ENCODE measurements at regions not wholly inside any gene's neighbourhood (a gene's known extent, or its start where the extent isn't known, plus 50 kb on each side); places are given as distances from the start of the nearest gene placed in this dataset.

DNA sequence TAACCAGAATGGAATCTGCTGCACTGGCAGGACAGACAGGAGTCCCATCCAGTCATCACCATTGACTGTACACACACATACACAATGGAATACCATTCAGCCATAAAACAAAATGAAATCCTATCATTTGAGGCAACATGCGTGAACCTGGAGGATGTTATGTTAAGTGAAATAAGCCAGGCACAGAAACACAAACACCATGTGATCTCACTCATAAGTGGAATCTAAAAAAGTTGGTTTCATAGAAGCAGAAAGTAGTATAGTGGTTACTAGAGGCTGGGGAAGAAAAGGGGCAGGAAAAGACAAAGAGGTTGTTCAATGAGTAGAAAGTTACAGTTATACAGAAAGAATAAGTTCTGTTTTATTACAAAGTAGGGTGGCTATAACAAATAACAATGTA lies 884.0 kb upstream of the ACO1 start:
- H3K4me3 ChIP-seq, result no peak overlapping the region
- WGBS, 2 donors, result 71 to 87% methylated on average over 1 of the region's 1 CpG
- H3K27ac ChIP-seq, result no peak overlapping the region
- no peak for DNase-seq
- no peaks in the 10 kb centered on the region for H3K27me3 ChIP-seq
- no peaks in the 10 kb centered on the region for H3K4me1 ChIP-seq
- no peaks in the 10 kb centered on the region for H3K9me3 ChIP-seq
- TF ChIP-seq POLR2A (IDR thresholded peaks at IDR 0.05) (no peak), CTCF (IDR thresholded peaks at IDR 0.05) (no peak)
- intact Hi-C loops (cut with DNase I), result no loop called here
- H3K36me3 ChIP-seq, result no peaks in the 10 kb centered on the region

- TF ChIP-seq CTCF (IDR thresholded peaks at IDR 0.05) (no peak), POLR2A (IDR thresholded peaks at IDR 0.05) (no peak)
- WGBS, 2 donors, result no CpG with 5 or more reads among the region's 6 CpGs
- intact Hi-C loops (cut with DNase I), result no loop called here
These were observed 865.4 kb upstream of the ACO1 start for GRCh38 chr9:31519011-31519410.

GRCh38 chr9:31519424-31519823 lies 865.0 kb upstream of the ACO1 start:
- peaks cover 0 to 8% (median 0%) of the 10 kb centered on the region in 3 donors for H3K9me3 ChIP-seq
- H3K27ac ChIP-seq, result no peak overlapping the region
- no peak for DNase-seq
- no peak overlapping the region for H3K4me3 ChIP-seq
- 33 to 42% methylated on average over 1 to 3 of the region's 5 CpGs for WGBS, 2 donors
- no peaks in the 10 kb centered on the region for H3K36me3 ChIP-seq
- H3K4me1 ChIP-seq, result no peaks in the 10 kb centered on the region
- TF ChIP-seq CTCF (IDR thresholded peaks at IDR 0.05) (no peak), POLR2A (IDR thresholded peaks at IDR 0.05) (no peak)
- no peaks in the 10 kb centered on the region for H3K27me3 ChIP-seq
- intact Hi-C loops (cut with DNase I), result no loop called here

More at GRCh38 chr9:31519011-31519410, 865.4 kb upstream of the ACO1 start:
- Histone ChIP-seq H3K4me3 (no peak overlapping the region), H3K27ac (no peak overlapping the region), H3K36me3 (no peaks in the 10 kb centered on the region), H3K9me3 (peaks cover 0 to 4% (median 0%) of the 10 kb centered on the region in 3 donors), H3K4me1 (no peaks in the 10 kb centered on the region), H3K27me3 (no peaks in the 10 kb centered on the region)
- DNase-seq, result no peak

GRCh38 chr9:31519826-31520225 lies 864.6 kb upstream of the ACO1 start:
- no peak for TF ChIP-seq CTCF (IDR thresholded peaks at IDR 0.05)
- TF ChIP-seq POLR2A (IDR thresholded peaks at IDR 0.05), result no peak
- intact Hi-C loops (cut with DNase I), result no loop called here
- Histone ChIP-seq H3K27me3 (no peaks in the 10 kb centered on the region), H3K36me3 (no peaks in the 10 kb centered on the region), H3K4me1 (no peaks in the 10 kb centered on the region), H3K27ac (no peak overlapping the region), H3K9me3 (peaks cover 0 to 8% (median 0%) of the 10 kb centered on the region in 3 donors), H3K4me3 (no peak overlapping the region)
- no peak for DNase-seq
- WGBS, 2 donors, result 75 to 80% methylated on average over 2 of the region's 2 CpGs

GRCh38 chr9:31520301-31521085 lies 864.0 kb upstream of the ACO1 start:
- no peaks in the 10 kb centered on the region for H3K27me3 ChIP-seq
- peaks cover 0 to 8% (median 0%) of the 10 kb centered on the region in 3 donors for H3K9me3 ChIP-seq
- H3K4me3 ChIP-seq, result no peak overlapping the region
- H3K4me1 ChIP-seq, result no peaks in the 10 kb centered on the region
- TF ChIP-seq CTCF (IDR thresholded peaks at IDR 0.05) (no peak), POLR2A (IDR thresholded peaks at IDR 0.05) (no peak)
- H3K27ac ChIP-seq, result no peak overlapping the region
- no peaks in the 10 kb centered on the region for H3K36me3 ChIP-seq
- 63 to 69% methylated on average over 3 of the region's 3 CpGs for WGBS, 2 donors
- intact Hi-C loops (cut with DNase I), result no loop called here
- no peak for DNase-seq
